Neural progenitor cell (in vitro differentiated cells): ENCODE measurements at regions not wholly inside any gene's neighbourhood (a gene's known extent, or its start where the extent isn't known, plus 50 kb on each side); places are given as distances from the start of the nearest gene placed in this dataset.

Source experiments
- CTCF ChIP-seq: fragments of 200-600 bp; sonication (generic); IDR thresholded peaks from 2 replicates; pipeline ENCODE4 v1.5.1; 2017; ENCODE audit warnings: antibody characterized with exemption, mild to moderate bottlenecking
- EZH2 ChIP-seq: fragments of 200-600 bp; sonication (generic); IDR thresholded peaks from 2 replicates; pipeline ENCODE4 v1.6.1; 2017; ENCODE audit warnings: antibody characterized with exemption, mild to moderate bottlenecking, moderate library complexity

GRCh38 chr3:75380276-75380771 is 283.8 kb upstream of the FRG2C start:
- TF ChIP-seq CTCF (no peak), EZH2 (no peak)
